Embryonic facial prominence (tissue), 1 donor: ENCODE measurements at regions not wholly inside any gene's neighbourhood (a gene's known extent, or its start where the extent isn't known, plus 50 kb on each side); places are given as distances from the start of the nearest gene placed in this dataset.
A peak's percentile ranks its signal among the peaks of the same experiment; 100 is the strongest.
"Not testable (repeated sequence)": the region's sequence is repeated elsewhere in the genome, so short reads cannot be mapped to it uniquely, and the experiment has no call there.

ENCODE experiments used
- DNase-seq: peaks from one replicate; pipeline ENCODE4 v3.0.0-alpha.2; 2016; ENCODE audit errors: extremely low spot score

DNA sequence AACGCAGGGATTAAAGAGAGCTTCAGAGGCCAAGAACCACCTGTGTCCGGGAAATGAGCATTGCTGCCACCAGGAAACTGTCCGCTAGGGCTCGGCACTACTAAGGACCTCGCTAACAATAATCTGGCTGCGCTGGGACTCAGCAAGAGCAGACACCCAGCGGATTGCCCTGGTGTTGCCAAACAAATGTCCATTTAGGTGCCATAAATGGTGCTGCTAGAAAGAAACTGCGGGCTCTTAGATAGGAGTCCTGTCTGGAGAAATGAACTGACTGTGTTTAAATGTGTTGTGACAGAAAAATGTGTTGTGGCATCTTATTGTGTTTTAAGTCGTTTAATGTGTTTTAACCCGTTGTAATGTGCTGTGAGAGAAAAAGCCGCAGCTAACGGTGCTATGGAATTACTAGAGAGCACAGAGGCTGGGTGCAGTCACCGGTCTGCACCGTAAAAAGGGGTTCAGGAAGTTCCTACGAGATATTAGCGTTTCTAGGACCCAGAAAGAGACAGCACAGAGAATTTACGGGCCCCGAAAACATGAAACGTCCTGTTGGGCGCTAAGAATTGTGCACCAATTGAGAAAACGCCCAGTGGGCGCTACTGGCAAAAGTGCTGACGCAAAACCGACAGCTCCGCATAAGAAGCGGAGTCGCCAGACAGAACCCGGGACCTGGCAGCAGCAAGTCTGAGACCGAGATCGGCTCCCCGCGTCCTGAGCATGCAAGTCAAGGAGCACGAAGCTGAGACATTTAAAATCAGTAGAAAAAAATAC lies 90.6 kb downstream of the ANXA2R start:
- no peak for DNase-seq

DNA sequence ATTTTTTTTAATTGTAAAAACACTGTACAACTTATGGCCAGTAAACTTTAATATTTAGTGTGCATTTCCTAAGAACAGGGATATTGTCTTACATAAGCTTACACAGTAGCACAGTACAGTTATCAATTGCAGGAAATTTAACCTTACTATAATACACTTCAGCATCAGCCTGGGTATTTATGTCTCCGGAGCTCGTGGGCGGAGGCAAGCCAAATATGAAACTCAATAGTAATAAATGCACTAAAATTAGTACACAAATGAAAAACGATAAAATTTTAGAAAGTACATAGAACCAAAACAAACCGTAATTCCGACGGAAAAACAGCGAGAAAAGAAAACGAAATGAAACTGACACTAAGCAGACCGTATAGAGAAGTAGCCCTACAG lies 91.2 kb downstream of the ANXA2R start:
- no peak for DNase-seq

DNA sequence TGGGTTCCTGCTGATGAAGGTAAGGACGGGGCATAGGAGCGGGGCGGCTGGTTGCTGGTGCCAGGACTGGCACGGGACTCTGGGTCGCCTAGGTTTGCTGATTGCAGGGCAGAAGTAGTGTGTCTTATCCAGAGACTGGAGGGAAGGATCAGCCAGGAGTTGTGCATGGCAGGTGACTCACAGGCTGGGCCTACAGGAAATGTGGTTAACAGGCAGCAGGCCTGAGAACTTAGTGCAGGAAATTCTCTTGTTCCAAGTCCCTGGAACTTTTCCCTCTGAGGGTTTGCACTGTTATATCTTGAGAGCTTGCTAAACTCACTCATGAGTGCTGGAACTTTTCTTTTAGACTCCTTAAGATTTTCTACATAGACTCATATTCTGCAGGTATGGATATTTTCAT lies 95.1 kb downstream of the ANXA2R start:
- no peak for DNase-seq

- no peak for DNase-seq
These were observed 96.0 kb downstream of the ANXA2R start for GRCh38 chr5:42943931-42944631.

GRCh38 chr5:42940853-42941252 lies 99.3 kb downstream of the ANXA2R start:
- DNase-seq: no peak

DNA sequence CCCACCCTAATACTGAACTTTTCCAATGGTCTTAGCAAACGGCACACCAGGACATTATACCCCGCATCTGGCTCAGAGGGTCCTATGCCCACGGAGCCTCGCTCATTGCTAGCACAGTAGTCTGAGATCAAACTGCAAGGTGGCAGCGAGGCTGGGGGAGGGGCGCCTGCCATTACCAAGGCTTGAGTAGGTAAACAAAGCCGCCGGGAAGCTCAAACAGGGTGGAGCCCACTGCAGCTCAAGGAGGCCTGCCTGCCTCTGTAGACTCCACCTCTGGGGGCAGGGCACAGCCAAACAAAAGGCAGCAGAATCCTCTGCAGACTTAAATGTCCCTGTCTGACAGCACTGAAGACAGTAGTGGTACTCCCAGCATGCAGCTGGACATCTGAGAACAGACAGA lies 108.1 kb downstream of the ANXA2R start:
- not testable (repeated sequence) for DNase-seq

DNA sequence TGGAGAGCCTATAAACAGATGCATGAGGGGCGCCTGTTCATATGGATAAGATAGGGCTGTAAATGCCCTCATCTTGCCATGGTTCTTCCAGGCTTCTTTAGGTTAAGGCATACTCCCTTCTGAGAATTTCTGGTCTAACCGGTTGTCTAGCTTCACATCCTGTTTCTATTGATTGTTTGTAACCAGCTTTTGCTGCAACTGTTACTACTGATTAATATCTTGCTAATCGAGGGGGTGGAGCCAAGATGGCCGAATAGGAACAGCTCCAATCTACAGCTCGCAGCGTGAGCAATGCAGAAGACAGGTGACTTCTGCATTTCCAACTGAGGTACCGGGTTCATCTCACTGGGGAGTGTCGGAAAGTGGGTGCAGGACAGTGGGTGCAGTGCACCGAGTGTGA lies 108.7 kb downstream of the ANXA2R start:
- not testable (repeated sequence) for DNase-seq

GRCh38 chr5:42930934-42931333 lies 109.2 kb downstream of the ANXA2R start:
- no peak for DNase-seq

- DNase-seq: no peak
These were observed 110.2 kb downstream of the ANXA2R start for GRCh38 chr5:42929871-42930270.

DNA sequence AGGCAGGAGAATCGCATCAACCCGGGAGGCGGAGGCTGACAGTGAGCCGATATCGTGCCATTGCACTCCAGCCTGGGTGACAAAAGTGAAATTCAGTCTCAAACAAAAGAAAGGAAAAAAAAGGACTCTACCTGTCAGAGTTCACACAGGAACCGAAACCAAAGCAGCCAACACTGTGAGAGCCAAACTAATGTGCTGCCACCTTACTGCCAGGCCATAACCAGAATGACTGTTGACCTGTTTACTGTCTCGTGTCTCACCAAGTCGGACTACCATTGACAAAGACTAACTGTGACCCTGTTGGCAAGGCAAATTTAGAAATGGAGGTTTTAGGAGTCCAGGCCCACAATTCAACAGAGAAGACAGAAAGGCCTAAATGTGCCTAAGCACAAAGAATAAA lies 112.4 kb downstream of the ANXA2R start:
- no peak for DNase-seq

GRCh38 chr5:42924686-42925085 lies 113.0 kb upstream of the SELENOP start:
- DNase-seq: no peak

DNA sequence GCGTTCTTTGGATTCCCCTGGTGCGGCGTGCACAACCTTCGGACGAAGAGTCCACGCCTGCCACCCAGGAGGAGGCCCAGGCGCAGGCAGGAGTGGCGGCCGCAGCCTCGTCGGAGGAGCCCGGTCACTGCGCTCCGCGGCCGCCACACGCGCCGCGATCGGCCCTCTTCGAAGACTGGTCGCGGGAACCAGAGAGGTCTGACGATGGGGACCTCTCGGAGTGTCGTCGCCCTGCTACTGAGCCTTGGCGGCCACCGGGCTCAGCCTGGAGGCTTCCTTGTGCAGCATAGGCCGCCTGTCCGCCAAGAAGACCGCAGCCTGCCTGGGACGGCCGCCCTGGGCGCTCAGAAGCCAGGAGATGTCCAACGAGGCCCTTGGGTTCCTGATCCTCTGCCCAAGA lies 112.5 kb upstream of the SELENOP start:
- no peak for DNase-seq

DNA sequence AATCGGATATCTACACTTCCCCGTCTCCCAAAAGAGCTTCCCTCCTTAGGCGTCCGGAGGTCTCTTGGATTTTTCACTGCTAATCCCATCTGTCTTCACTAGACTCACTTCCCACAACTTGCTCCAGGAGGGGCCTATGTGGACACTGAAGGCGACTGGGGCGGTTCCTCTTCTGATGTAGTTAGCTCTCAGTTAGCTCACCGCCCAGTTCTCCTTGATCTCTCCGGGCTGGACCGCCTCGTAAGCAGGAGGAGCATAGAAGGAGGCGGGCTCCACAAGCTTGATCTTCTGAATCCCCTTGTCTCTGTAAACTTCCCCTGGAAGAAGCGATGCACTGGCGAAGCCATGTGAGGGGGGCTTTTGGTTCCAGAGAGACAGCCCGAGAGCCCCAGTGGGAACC lies 112.0 kb upstream of the SELENOP start:
- no peak for DNase-seq

- DNase-seq: no peak
These were observed 107.9 kb upstream of the SELENOP start for GRCh38 chr5:42919600-42919999.

DNA sequence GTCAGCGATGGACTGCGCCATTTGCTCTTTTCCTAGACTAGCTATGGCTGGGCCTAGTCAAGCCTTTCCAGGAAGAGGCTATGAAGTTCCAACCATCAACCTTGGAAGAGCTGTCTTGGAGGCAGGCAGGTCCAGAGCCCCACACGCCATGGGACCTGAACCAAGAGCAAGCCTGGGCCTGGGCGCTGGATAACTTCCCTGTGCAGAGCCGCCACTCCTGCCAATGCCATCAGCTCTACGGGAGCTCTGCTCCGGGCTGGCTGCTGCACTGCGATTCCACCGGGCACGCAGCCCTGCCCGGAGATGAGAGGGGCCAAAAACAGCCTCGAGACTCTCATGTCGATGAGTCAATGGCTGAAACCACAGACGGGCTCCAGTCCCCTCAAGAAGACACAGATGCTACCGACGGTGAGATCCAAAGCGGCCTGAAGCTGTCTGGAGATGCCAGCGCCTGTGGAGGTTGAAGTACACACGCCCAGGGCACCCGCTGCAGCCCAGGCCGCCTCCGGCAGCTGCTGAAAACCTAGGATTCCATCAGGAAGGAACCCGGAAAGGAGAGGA lies 103.7 kb upstream of the SELENOP start:
- no peak for DNase-seq

- no peak for DNase-seq
These were observed 100.6 kb upstream of the SELENOP start for GRCh38 chr5:42912184-42912798.

- peak; percentile 80 for DNase-seq
These were observed 97.1 kb upstream of the SELENOP start for GRCh38 chr5:42908509-42909488.

DNA sequence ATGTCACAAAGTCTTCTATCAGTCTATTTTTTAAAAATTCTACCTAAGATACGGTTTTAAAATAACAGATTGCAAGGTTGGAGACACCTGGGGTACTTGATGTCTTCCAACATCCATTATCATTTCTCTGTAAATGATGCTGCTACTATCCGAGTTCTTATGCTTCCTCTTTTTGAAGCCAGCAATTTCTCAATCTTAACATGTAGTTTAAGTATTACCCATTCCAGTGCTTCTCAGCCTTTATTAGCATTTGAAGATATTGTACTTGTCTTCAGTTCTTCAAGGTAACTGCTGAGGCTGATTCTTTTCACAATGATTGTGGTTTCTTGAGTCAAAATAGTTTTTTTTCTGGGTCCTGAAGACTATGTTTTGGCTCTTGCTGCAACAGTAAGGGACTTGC lies 96.4 kb upstream of the SELENOP start:
- DNase-seq: no peak

GRCh38 chr5:42905827-42906226 lies 94.1 kb upstream of the SELENOP start:
- no peak for DNase-seq

DNA sequence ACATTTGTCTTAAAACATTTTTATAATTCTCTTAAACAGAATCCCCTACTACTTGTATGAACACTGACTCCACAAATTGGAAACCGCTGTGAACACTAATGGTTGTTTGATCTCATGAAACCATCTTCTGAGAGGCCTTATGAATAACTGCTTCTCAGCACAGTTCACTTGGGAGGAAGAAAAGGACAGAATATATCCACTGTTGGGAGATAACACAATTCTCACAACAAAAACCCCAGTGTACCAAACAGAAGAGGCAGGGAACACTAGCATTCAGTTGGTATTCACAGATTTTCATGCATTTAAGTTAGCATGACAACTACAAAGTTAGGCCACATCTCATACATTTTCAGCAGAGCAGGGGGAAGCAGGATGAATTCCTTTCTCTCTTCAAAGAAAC lies 89.0 kb upstream of the SELENOP start:
- no peak for DNase-seq

DNA sequence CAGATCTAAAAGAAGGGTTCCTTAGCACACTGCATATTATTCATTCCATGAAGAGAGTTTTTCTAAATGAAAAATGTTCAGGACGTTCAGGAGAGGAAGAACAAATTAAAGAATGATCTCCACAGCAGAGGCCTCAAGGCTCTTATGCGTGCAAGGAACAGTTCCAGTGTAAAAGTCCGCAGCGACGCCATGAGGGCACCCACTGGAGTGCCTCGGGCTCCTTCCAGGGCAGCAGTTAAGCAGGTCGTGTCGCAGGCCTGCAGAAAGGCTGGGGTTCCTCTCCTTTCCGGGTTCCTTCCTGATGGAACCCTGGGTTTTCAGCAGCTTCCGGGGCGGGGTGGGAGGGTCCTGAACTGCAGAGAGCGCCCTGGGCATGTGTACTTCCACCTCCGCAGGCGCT lies 87.1 kb upstream of the SELENOP start:
- DNase-seq: no peak

DNA sequence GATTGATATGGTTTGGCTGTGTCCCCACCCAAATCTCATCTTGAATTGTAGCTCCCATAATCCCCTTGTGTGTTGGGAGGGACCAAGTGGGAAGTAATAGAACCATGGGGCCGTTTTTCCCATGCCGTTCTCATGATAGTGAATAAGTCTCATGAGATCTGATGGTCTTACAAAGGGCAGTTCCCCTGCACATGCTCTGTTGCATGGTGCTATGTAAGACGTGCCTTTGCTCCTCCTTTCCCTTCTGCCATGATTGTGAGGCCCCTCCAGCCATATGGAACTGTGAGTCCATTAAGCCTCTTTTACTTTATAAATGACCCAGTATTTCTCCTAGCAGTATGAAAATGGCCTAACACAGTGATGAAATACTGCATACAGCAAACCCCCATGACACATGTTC lies 84.8 kb upstream of the SELENOP start:
- no peak for DNase-seq
